ENCODE measurements at regions not wholly inside any gene's neighbourhood (a gene's known extent, or its start where the extent isn't known, plus 50 kb on each side); places are given as distances from the start of the nearest gene placed in this dataset.

DNA sequence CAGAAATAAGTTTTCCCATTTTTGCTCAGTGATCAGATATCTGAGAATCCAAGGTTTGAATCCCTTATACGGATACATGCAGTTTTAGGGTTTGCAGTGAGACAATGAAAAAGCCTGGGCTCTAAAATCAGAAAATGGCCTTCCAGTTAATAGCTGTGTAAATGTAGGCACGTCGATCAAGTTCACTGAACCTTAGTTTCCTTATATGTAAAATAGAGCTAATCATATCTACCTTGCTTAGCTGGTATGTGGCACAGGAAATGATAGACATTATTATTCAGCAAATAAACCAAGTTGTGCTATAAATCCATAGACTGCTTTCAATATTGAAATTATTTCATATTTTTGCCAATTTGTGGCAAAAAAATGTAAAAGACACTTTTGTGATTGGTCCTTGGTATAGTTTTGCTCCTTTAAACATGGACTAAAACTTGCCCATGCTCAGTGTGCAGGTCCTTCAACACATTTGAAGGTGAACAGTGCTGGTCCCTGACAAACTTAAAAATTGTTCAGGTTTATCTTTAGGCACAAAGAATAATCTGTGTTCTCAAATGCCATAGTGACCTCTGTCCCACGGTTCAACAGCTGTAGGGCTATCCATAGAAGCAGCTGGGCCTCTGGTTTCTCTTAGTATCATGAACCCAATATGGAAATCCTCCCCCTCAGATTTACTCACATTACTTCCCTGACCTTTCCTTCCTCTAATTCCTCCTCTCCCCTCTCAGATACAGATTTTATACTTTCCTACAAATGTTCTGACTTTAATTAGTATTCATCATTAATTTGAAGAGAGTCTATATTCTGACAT is 51.0 kb downstream of the CCDC54 start:
- 0 out of 2 replicates have a peak overlapping the region, but pooled peaks have one; percentile 3 for H3K56ac ChIP-seq (ENCODE audit: extremely low read depth, insufficient read depth, low read length)
- H3K14ac ChIP-seq (replicated peaks; ENCODE audit: low read depth, low read length) = no peak overlapping the region
- no peaks in the 10 kb centered on the region for H3K9me1 ChIP-seq (ENCODE audit: insufficient read depth, low read length)
- DNase-seq (no peak), ATAC-seq (ENCODE audit: low read depth) (no peak)
- H3K9ac ChIP-seq (ENCODE audit: low read depth, low read length) = no peak overlapping the region
- no peak overlapping the region for H3K4ac ChIP-seq (ENCODE audit: low read depth, low read length)
- no peaks in the 10 kb centered on the region for H3K36me3 ChIP-seq (ENCODE audit: control insufficient read depth, insufficient read depth, low read length)
- in situ Hi-C loops (cut with MboI; ENCODE audit: low sequenced_read_pairs) (no loop called here), intact Hi-C loops (cut with micrococcal nuclease) (no loop called here), dilution Hi-C loops (cut with HindIII; ENCODE audit: low sequenced_read_pairs, unreplicated experiment) (no loop called here)
- no peak overlapping the region for H3K27ac ChIP-seq (ENCODE audit: insufficient read depth, low read length)
- no peak overlapping the region for H4K5ac ChIP-seq (ENCODE audit: low read depth, low read length)
- no TSS peak for BruUV-seq (replicated peaks)
- no peak overlapping the region for H2BK120ac ChIP-seq (ENCODE audit: low read depth, low read length)
- H3K9me3 ChIP-seq (ENCODE audit: control insufficient read depth, insufficient read depth, low read length) = no peaks in the 10 kb centered on the region
- H2AFZ ChIP-seq (replicated peaks; ENCODE audit: low read length, poor library complexity) = no peak overlapping the region
- POLR2A ChIA-PET (ENCODE audit: unreplicated experiment) = no interaction called here
- no peaks in the 10 kb centered on the region for H3K27me3 ChIP-seq (ENCODE audit: control insufficient read depth, insufficient read depth, low read length)
- no peak overlapping the region for H3K23ac ChIP-seq (ENCODE audit: low read depth, low read length)
- H3K4me1 ChIP-seq (ENCODE audit: control insufficient read depth, insufficient read depth, low read length) = peaks cover 2% of the 10 kb centered on the region; the same call in 1 of the 2 replicates
- H3K79me1 ChIP-seq (ENCODE audit: low read depth in 1 of 2, low read length in 2 of 2) = no peaks in the 10 kb centered on the region
- WGBS, 2 experiments (ENCODE audit: extremely low coverage in 2 of 2, insufficient read length in 1 of 2) = 33% methylated on average over 1 of the region's 4 CpGs; no CpG with 5 or more reads in 1 of the 2 experiments
- CTCF ChIA-PET = interaction anchor here (0.6 to 5.2 kb wide), 5 partner anchors 25 to 193 kb away, joined by 4 to 56 read pairs (median 6); no protein-coding TSS in a partner anchor
- H2BK5ac ChIP-seq (ENCODE audit: low read depth, low read length, poor library complexity, severe bottlenecking) = no peak overlapping the region
- H2AK5ac ChIP-seq (ENCODE audit: low read depth, low read length) = no peak overlapping the region
- no peak overlapping the region for H3K4me2 ChIP-seq (ENCODE audit: low read depth, low read length)
- no peak overlapping the region for H3K18ac ChIP-seq (ENCODE audit: low read depth, low read length)
- H4K8ac ChIP-seq (ENCODE audit: low read depth in 2 of 2, low read length in 2 of 2) = no peak overlapping the region
- H2BK20ac ChIP-seq (ENCODE audit: low read depth, low read length) = no peak overlapping the region
- no peak overlapping the region for H2AK9ac ChIP-seq (replicated peaks; ENCODE audit: low read depth, low read length, poor library complexity)
- no peak overlapping the region for H3K4me3 ChIP-seq (ENCODE audit: insufficient read depth, low read depth, low read length)
- no peaks in the 10 kb centered on the region for H4K20me1 ChIP-seq (ENCODE audit: insufficient read depth, low read length)
- H2BK15ac ChIP-seq (ENCODE audit: low read depth, low read length) = no peak overlapping the region
- TF ChIP-seq RAD21 (IDR thresholded peaks at IDR 0.05; ENCODE audit: low read length) (no peak), MAFK (IDR thresholded peaks at IDR 0.05; ENCODE audit: low read depth, low read length) (no peak), CEBPB (IDR thresholded peaks at IDR 0.05; ENCODE audit: low read depth, low read length) (no peak), CHD1 (IDR thresholded peaks at IDR 0.05; ENCODE audit: low read depth, low read length) (no peak), BHLHE40 (IDR thresholded peaks at IDR 0.05; ENCODE audit: low read depth, low read length) (no peak), POLR2A (IDR thresholded peaks at IDR 0.05; ENCODE audit: low read depth, low read length) (no peak), RFX5 (IDR thresholded peaks at IDR 0.05; ENCODE audit: low read depth, low read length) (no peak), SMC3 (IDR thresholded peaks at IDR 0.05; ENCODE audit: low read depth, low read length) (no peak), MXI1 (IDR thresholded peaks at IDR 0.05; ENCODE audit: borderline replicate concordance, low read depth, low read length) (no peak), MAZ (IDR thresholded peaks at IDR 0.05; ENCODE audit: borderline replicate concordance, low read depth, low read length) (no peak), FOS (IDR thresholded peaks at IDR 0.05; ENCODE audit: low read depth, low read length) (no peak)
- no peak overlapping the region for H4K91ac ChIP-seq (ENCODE audit: insufficient read depth, low read depth, low read length)

All from IMR-90 (cell line).